Uterus (tissue), 2 donors: ENCODE measurements at regions not wholly inside any gene's neighbourhood (a gene's known extent, or its start where the extent isn't known, plus 50 kb on each side); places are given as distances from the start of the nearest gene placed in this dataset.

Experiments used
- CTCF ChIP-seq, 4 experiments: fragments of 200-600 bp in 2 of 4; fragments of 450-650 bp in 2 of 4; sonication (generic) in 2 of 4; IDR thresholded peaks; one replicate each; pipeline ENCODE4 v1.5.1; 2016 to 2019; ENCODE audit warnings: antibody characterized with exemption in 4 of 4, mild to moderate bottlenecking in 2 of 4, moderate library complexity in 1 of 4
- POLR2A ChIP-seq, 2 donors: fragments of 450-650 bp; IDR thresholded peaks; one replicate each; pipeline ENCODE4 v1.6.1; 2016; ENCODE audit warnings: antibody characterized with exemption in 2 of 2, mild to moderate bottlenecking in 1 of 2, moderate library complexity in 1 of 2

- no peak for TF ChIP-seq POLR2A (IDR thresholded peaks at IDR 0.05)
- TF ChIP-seq CTCF (IDR thresholded peaks at IDR 0.05) = no peak
Observed at GRCh38 chrX:25534091-25534490, 518.3 kb upstream of the ARX start.
